T-helper 2 cell treated with Interferon-gamma antibody and Interleukin-4, amounts not matched to agents 100 ng/mL and 5 ng/mL, for 36 hours (primary cell): ENCODE measurements at regions not wholly inside any gene's neighbourhood (a gene's known extent, or its start where the extent isn't known, plus 50 kb on each side); places are given as distances from the start of the nearest gene placed in this dataset.

Experiments
- intact Hi-C: fragments of 100-400 bp; cut with micrococcal nuclease; formaldehyde crosslinking; loops from one replicate; pipeline ENCODE4 v1.15.1; 2023

- intact Hi-C loops = no loop called here
These were observed 55.7 kb upstream of the PHACTR2 start for GRCh38 chr6:143621876-143622605.

DNA sequence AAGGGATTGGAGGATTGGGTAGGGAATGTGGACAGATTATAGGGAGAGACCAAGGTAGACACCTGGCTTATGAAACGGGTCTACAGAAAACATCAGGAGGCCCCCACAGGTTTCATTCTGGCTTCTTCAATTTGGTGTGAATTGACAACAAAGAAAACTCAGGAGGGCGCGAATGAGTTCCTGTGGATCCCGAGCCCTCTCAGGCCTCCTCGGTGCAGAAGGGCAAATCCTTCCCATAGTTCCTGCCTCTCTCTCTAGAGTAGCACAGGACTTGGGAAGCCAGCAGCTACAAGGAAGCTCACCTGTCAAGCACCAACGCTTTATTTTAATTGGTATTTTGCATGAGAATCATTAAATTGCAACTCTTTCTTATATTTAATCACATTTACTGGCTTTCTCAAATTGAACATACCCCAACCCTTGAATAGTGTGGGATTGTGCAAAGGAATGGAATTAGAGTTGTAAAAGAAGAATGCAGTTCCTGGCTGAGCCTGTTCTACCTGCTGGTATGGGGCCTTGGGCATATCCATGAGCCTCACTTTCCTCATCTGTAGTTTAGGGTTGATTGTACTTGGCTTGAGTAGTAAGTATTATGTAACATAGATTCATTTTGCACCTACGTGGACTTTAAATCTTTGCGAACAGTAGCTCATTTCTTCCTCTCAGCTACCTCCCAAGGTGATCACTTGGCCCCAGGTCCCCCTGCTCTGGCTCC lies 56.4 kb upstream of the PHACTR2 start:
- intact Hi-C loops = no loop called here

GRCh38 chr6:143620447-143620846 lies 57.3 kb upstream of the PHACTR2 start:
- intact Hi-C loops = no loop called here

DNA sequence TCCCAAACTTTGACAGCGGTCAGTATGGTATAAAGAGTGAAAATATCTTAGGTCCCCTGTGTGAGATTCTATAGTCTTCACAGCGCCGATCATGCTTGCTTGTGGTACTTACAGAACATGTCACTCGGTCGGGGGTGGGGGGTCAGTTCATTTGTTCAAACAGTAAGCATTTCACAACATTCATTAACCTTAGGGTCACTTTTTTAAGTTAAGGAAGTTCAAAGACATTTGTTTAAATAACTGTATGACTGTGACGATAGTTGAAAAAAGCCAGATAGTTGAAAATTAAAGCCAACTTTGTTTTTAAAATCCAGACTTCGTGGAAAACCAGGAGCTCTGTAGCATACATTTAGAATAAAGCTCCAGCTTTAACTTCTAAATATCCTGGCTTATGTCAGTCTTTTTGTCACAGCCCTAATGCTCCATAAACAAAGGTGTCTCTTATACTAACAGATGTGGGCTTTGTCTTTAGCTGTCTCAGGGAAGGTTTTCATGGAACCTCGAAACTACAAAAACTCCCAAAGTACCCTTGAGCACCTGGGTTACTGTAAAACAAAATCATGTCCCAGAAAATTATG lies 57.9 kb upstream of the PHACTR2 start:
- intact Hi-C loops = no loop called here

DNA sequence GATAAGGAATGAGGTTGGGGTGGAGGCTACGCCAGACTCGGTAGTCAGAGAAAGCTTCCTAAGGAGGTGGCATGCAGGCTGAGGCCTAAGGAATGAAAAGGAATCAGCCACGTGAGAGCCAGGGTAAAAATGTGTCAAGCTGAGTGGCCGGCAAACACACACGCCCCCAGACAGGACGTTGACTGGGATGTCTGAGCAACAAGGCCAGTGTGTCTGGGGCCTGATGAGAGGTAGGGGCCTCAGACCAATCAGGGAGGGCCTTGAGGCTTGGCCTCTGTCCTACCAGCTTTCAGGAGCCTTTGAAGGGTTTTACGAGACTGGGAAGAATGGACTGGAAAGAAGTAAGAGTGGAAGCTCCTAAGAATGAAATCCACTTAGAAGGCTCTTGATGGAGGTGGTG lies 61.0 kb upstream of the PHACTR2 start:
- intact Hi-C loops = no loop called here

DNA sequence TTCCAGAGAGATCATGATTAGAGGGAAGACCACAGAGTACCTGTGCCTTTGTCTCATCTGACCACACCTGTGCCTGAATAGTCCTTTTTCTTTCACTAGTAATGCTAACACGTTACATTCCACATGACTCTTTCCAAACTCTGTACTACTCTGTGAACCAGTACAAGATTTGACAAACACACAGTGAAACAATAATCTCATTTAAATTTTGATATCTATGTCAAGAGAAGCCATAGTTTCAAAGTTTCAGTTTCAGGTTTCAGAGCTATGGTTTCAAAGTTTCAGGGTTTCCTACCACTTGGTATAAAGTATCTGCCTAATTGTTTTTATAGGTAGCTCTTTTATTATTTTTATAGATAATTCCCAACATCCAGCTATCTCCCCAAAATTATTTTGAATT lies 62.0 kb upstream of the PHACTR2 start:
- intact Hi-C loops = no loop called here

GRCh38 chr6:143614235-143614634 lies 63.5 kb upstream of the PHACTR2 start:
- intact Hi-C loops = no loop called here

DNA sequence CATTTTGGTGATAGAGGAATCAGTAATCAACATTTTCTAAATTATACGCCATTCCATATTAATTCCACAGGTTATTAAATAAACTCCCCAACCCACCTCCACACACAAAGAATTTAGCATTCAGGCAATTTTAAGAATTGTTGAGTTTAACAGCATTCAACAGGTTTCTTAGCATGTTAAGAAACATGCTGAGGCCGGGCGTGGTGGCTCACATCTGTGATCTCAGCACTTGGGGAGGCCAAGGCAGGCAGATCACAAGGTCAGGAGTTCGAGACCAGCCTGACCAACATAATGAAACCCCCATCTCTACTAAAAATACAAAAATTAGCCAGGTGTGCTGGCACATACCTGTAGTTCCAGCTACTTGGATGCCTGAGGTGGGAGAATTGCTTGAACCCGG lies 64.0 kb upstream of the PHACTR2 start:
- intact Hi-C loops = no loop called here

- intact Hi-C loops = no loop called here
These were observed 65.6 kb upstream of the PHACTR2 start for GRCh38 chr6:143612186-143612585.

DNA sequence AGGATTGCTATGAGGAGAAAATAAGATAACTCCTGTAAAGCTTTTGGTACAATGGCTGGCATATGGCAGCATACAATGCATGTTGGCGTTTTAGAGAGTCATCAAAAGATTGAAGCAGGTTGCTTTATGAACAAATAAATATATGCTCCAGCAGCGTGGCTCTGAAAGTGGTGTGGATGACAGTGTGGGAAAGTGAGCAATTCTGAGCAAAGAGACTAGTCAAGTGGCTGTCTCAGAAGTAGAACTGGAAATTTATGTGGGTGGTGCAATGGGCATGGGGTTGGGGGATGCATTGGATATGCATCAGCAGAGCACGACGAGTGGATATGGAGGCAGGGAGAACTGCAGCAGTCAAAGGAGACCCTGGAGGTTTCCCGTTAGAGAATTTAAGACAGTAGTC lies 66.2 kb upstream of the PHACTR2 start:
- intact Hi-C loops = no loop called here

DNA sequence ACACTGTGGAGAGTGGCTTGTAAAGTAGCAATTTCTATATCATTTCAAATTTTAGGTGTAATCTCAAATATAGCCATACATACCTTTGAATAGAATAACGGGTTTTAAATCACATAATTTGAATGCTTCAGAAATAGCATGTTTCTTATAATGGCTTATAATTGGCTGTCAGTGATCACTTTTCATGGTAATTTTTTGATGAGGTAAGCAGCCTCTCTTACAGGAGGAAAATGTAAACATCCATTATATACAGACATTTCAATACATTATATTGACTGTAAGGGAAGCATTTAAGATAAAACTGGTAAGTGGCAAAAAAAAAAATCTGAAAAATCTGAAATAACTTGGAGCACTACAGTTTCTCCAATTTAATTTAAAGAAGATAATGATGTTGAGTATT lies 67.8 kb upstream of the PHACTR2 start:
- intact Hi-C loops = no loop called here

GRCh38 chr6:143609501-143609900 lies 68.3 kb upstream of the PHACTR2 start:
- intact Hi-C loops = no loop called here

DNA sequence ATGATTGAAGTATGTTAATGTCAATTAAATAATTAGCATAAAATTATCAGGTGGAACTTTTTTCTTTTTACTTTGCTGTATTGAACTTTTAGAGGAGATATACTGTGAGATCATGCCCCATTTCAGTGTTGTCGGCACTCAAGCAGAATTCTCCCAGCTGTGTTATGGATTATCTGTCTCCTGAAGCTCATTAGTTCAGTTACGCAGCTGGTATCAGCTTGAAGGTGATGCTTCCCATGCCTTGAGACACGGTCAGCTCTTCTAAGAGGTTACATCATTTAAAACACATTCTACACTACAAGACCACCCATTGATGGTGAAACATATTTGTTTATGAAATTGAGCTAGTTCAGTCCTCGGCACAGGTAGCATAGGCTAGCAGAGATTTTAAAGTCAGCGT lies 68.9 kb upstream of the PHACTR2 start:
- intact Hi-C loops = no loop called here

GRCh38 chr6:143607974-143608373 lies 69.8 kb upstream of the PHACTR2 start:
- intact Hi-C loops = no loop called here

DNA sequence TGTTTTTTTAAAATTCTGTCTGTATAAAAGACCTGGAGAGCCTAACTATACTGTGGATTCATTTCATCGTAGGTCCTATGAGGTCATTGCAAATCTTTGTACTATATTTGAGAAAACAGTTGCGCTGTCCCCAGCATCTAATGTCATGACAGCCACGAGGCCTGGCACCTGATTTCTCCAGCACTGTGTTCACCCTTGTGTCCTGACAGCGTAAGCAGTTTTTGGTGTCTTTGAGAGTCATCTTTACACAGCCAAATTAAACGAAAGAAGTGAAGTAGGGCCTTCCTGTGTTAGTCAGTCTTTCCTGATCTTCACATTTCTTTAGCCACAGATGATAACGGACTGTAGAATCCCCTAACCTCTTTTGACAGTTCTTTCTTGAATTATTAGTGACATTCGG lies 70.6 kb upstream of the PHACTR2 start:
- intact Hi-C loops = no loop called here

DNA sequence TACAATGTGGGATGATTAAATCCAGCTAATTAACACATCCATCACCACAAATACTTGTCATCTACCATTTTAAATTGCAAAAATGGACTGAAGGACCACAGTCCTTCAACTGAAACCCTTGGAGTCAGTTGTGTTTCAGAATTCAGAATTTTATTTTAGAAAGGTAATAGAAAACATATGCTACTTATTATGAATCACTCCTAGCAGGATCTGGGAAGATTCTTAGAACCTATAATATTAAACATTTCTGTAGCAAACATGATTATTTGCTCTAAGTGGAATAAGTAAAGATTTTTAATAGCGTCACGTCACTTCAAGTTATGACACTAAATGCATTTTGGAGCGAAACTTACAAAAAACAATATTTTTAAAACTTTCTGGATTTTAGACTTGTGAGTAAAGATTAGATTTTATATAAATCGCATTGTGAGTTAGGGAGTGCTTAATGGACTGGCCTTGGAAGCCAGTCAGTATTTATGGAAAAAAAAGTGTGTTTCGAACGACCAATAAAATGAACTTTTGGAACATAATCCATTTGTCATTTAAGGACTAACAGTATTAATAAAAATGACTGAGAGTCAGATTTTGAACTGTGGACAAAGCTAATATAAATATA lies 71.8 kb upstream of the PHACTR2 start:
- intact Hi-C loops = no loop called here

- intact Hi-C loops = no loop called here
These were observed 74.3 kb upstream of the PHACTR2 start for GRCh38 chr6:143603455-143603854.

DNA sequence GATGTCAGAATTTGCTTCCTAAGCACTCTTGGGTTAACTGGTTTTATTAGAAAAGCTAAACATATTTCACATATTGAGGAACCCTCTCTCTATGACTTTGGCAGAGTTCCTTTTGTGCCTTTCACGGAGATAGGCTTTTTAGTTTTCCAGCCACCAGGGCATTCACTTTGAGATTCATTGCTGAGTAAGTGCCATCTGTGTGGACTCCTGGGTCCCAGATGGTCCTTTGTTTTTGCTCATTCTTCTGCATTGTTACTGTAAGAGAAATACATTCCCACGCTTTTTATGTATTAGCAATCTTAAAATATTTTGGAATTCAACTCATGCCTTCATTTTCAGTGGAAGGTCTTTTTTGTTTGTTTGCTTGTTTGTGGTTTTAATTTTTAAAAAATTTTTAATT lies 76.3 kb upstream of the PHACTR2 start:
- intact Hi-C loops = no loop called here

DNA sequence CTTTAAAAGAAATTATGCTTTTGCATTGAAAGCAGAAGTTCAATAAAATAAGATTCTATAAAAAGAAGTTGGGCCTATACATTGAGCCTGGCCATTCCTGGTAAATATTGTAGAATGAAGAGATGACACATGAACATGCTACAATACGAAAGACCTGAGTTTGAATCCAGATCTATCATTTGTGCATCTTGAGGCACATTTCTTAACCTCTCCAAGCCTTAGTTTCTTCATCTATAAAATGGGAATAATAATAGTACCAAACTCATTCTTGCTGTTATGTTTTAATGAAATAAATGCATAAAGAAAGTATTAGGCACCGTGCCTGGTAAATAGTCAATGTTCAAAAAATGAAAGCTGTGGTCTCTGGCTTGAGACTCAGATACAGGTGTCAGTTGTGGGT lies 76.9 kb upstream of the PHACTR2 start:
- intact Hi-C loops = no loop called here

- intact Hi-C loops = loop anchor here (1.0 to 5.0 kb wide), 3 partner anchors 61 to 497 kb away; partner anchors contain the start of genes LTV1 and SF3B5
These were observed 79.2 kb upstream of the PHACTR2 start for GRCh38 chr6:143598466-143599080.

DNA sequence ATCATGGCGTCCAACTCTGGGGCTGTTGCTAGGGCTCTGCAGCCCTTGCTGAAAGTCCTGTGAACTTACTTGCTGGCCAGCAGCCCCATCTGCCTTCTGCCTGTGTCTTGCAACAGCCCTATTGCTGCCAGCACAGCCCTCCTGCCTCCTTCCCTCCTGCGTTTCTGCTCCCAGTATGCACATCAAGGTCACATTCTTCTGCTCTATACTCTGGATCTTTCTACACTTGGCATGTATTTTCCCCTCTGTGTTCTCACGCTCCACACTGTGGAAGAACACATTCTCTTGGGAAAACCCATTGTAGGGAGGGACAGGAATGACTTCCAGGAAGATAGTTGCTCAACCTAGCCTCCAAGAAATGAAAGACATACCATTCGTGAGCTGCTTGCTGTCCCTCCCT lies 80.9 kb upstream of the PHACTR2 start:
- intact Hi-C loops = loop anchor here (5.0 kb wide), 1 partner anchor 60 kb away; no protein-coding TSS in a partner anchor
